ENCODE measurements at regions not wholly inside any gene's neighbourhood (a gene's known extent, or its start where the extent isn't known, plus 50 kb on each side); places are given as distances from the start of the nearest gene placed in this dataset.

- no peak overlapping the region for H3K27ac ChIP-seq (ENCODE audit: low read length)
- ATAC-seq (no peak), DNase-seq (ENCODE audit: low read depth, low spot score) (no peak)
- ChIA-PET POLR2A (no interaction called here), CTCF (no interaction called here)
- in situ Hi-C loops (cut with HindIII; ENCODE audit: low pct_unique_long_range_greater_than_20kb, low sequenced_read_pairs) (no loop called here), intact Hi-C loops (cut with micrococcal nuclease; ENCODE audit: unreplicated experiment) (no loop called here)
- H3K36me3 ChIP-seq (ENCODE audit: control insufficient read depth, insufficient read depth, low read length): no peaks in the 10 kb centered on the region
- TF ChIP-seq REST (IDR thresholded peaks at IDR 0.05; ENCODE audit: insufficient read depth in 1 of 2, low read depth in 2 of 2, low read length in 1 of 2) (no peak), TCF7L2 (IDR thresholded peaks at IDR 0.05; ENCODE audit: low read depth, low read length) (no peak), POLR2AphosphoS5 (IDR thresholded peaks at IDR 0.05; ENCODE audit: low read depth, low read length) (no peak), CTCF (IDR thresholded peaks at IDR 0.05) (no peak), SIN3A (IDR thresholded peaks at IDR 0.05; ENCODE audit: borderline replicate concordance, insufficient read depth, low read depth, low read length) (no peak)
- H3K27me3 ChIP-seq (ENCODE audit: control insufficient read depth, insufficient read depth, low read length): no peaks in the 10 kb centered on the region
- H3K9me3 ChIP-seq (ENCODE audit: control insufficient read depth, insufficient read depth, low read depth, low read length): no peaks in the 10 kb centered on the region
- no peak overlapping the region for H3K4me3 ChIP-seq (ENCODE audit: low read depth in 2 of 2, low read length in 2 of 2)
- H3K4me1 ChIP-seq (ENCODE audit: control insufficient read depth, insufficient read depth, low read length): no peaks in the 10 kb centered on the region
- no TSS peak for BruUV-seq (replicated peaks)
Observed at GRCh38 chr4:142974328-142974727, 128.2 kb upstream of the INPP4B start.

GRCh38 chr4:142975618-142976017, 129.5 kb upstream of the INPP4B start:
- H3K36me3 ChIP-seq (ENCODE audit: control insufficient read depth, insufficient read depth, low read length): no peaks in the 10 kb centered on the region
- H3K4me3 ChIP-seq (ENCODE audit: low read depth in 2 of 2, low read length in 2 of 2): no peak overlapping the region
- no peaks in the 10 kb centered on the region for H3K27me3 ChIP-seq (ENCODE audit: control insufficient read depth, insufficient read depth, low read length)
- DNase-seq (ENCODE audit: low read depth, low spot score) (no peak), ATAC-seq (no peak)
- H3K4me1 ChIP-seq (ENCODE audit: control insufficient read depth, insufficient read depth, low read length): no peaks in the 10 kb centered on the region
- no TSS peak for BruUV-seq (replicated peaks)
- ChIA-PET CTCF (no interaction called here), POLR2A (no interaction called here)
- in situ Hi-C loops (cut with HindIII; ENCODE audit: low pct_unique_long_range_greater_than_20kb, low sequenced_read_pairs): no loop called here
- TF ChIP-seq POLR2AphosphoS5 (IDR thresholded peaks at IDR 0.05; ENCODE audit: low read depth, low read length) (no peak), CTCF (IDR thresholded peaks at IDR 0.05) (no peak), REST (IDR thresholded peaks at IDR 0.05; ENCODE audit: insufficient read depth in 1 of 2, low read depth in 2 of 2, low read length in 1 of 2) (no peak), SIN3A (IDR thresholded peaks at IDR 0.05; ENCODE audit: borderline replicate concordance, insufficient read depth, low read depth, low read length) (no peak), TCF7L2 (IDR thresholded peaks at IDR 0.05; ENCODE audit: low read depth, low read length) (no peak)
- no peaks in the 10 kb centered on the region for H3K9me3 ChIP-seq (ENCODE audit: control insufficient read depth, insufficient read depth, low read depth, low read length)
- no peak overlapping the region for H3K27ac ChIP-seq (ENCODE audit: low read length)
- intact Hi-C loops (cut with micrococcal nuclease; ENCODE audit: unreplicated experiment): no loop called here
